HG03571 (cell line): ENCODE measurements at regions not wholly inside any gene's neighbourhood (a gene's known extent, or its start where the extent isn't known, plus 50 kb on each side); places are given as distances from the start of the nearest gene placed in this dataset.

ENCODE experiments used
- ATAC-seq: cut with Tn5 transposase; IDR thresholded peaks from one replicate; pipeline ENCODE4 v1.9.1; 2021; ENCODE audit not compliant: unreplicated experiment

DNA sequence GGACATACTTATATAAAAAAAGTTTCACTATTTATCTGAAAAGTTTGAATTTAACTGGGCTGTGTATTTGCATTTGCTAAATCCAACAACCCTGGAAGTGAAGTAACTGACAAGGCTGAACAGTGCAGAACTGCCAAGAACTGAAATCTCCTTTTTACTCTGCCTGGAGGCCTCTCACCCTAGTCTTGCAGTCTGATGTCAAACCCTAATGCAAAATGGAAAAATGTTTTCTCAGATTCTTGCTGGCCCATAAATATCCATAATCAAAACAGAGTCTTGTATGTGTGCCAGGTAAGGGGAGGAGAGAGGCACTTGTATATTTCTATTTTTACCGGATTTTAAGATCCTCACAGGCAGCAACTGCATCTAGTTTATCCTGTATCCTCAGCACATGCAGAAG, 432.7 kb upstream of the KLF4 start:
- no peak for ATAC-seq

DNA sequence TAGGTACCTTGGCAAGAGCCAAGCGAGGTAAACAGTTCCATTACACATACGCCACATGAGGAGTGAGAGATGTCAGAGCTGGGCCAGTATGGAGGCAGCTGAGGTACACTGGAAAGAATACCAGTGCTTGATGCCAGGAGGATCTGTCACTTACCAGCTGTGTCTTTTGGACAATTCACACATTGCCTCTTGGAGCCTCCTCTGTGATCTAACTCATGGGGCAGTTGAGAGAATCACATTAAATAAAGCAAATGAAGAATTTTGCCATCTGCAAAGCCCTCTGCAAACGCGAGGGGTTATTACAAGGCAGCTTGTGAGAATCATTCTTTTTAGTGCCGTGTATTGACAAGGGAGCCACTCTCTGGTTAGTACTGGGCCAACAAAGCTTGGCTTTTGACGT, 429.7 kb upstream of the KLF4 start:
- no peak for ATAC-seq

DNA sequence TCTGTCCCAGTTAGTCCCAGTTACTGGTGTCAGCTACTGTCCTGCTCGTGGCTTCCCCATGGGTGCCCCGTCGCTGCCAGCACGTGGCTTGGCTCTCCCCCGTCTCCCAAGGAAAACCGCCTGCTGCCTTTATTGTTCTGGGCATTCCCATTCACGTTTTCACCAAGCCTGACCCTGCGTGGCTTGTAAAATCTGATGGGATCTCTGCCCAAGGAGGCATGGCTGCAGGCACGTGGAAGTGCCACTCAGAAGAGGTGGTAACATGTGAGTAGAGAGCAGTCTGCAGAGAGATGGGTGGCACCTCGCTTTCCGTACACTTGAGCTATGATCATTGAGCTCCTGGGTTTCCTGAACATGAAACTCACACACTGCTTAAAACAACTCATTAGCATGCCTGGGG, 429.2 kb upstream of the KLF4 start:
- no peak for ATAC-seq

DNA sequence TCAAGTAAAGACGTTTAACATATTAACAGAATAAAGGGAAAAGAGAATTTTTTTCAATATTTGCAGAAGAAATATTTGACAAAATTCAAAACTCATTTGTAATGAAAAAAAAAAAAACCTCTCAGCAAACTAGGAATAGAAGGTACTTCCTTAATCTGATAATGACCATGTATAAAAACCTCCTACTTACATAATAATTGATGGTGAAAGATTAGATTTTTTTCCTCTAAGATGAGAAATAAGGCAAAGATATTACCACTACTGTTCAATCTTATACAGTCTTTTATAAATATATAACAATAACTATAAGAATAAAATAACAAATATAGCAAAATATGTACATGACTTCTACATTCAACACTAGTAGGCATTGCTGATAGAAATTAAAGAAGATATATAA, 424.6 kb upstream of the KLF4 start:
- no peak for ATAC-seq

DNA sequence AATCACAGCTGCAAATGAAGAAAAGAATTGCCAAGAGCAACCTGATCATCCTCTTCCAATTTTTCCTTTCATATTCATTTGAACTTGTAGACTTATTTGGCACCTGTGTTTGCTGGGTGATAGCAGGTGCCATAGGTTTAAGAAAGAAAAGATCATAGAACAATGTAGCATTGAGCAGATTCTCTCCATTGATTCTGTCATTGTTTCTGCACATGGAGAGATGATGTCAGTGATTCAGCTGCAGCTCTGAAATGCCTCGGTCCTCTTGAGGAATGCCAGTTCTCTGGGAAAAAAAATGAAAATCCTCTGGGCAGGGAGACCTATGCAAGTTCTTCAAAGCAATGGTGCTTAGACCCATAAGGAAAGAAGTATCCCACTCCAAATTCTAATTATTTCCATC, 418.1 kb upstream of the KLF4 start:
- ATAC-seq: no peak

DNA sequence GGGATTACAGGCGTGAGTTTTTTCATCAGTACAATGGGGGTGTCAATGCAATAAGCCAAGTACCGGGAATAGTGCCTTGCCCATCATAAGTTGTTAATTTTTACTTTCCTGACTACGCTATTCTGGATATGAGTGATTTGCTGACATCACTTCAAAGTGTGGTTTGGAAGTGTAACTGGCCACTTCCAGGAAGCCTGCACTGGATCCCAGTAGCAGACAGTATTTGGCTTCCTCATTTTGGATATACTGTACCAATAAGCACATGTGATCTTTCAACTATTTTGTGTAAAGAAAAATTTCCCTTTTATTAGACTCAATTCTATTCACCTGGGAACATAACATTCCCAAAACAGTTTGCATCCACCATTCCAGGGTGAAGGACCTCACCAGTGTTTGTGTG, 417.7 kb upstream of the KLF4 start:
- no peak for ATAC-seq

DNA sequence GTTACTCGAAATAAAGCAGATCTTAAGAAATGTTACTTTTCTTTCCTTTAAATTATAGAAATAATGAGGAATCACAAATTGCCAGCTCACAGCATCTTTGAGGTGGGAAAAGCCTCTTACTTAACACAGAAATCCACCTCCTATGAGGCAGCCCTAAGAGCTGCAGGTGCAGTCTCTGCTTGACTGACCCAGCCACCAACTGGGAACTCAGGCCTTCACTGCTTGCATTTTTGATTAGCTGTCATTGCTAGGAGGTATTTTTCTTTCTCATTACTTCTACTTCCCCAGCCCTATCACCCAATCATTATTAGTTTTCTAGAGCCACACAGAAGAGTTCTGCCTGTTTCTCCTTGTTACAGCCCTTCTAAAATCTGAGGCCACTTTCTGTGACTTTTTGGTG, 416.5 kb upstream of the KLF4 start:
- no peak for ATAC-seq

DNA sequence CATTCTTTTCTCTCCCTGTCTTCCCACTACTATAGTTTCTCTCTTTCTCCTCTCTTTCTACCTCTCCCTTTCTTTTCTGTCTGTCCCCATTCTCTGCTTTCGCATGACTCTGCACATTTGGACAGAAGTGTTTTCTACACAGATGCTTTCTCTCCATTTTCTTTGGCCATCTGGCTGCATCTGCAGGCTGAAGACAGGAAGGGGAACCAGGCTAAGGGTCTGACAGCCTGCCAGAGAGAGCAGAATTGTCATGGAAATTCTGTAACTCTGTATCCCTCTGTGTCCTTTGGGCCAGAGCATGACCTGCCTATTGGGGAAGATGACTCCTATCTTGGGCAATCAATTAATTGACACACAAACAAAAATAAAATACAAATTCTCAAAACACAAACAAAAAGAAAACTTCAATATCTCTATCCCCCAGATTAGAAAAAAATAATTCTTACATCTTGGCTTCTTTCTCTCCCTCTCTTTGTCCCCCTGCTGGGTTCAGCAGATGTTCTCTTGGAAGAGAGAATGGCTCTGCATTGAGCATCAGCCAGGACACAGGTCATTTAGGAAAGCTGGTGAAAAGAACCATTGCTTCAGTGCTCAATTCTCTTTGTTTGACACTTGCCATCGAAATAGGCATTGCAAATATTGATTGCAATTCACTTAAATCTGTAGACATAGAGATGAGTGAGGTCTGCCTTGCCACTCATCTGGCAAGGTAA, 415.9 kb upstream of the KLF4 start:
- ATAC-seq: no peak

DNA sequence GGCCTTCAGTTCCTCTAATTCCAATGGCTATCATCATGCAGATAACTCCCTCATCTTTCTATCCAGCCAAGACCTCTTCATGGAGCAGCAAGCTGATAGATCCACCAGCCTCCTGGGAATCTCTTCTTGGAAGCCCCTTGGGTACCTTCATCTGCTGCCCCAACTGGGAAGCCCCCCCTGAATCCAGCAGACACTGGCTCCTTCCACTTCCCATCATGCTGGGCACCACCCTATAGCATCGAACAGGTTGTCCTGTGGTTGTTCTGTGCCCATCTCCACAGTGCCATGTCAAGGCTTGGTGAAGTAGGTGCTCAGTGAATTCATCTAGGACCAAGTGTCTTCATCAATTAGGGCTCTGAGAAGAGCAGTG, 410.4 kb upstream of the KLF4 start:
- ATAC-seq: no peak

DNA sequence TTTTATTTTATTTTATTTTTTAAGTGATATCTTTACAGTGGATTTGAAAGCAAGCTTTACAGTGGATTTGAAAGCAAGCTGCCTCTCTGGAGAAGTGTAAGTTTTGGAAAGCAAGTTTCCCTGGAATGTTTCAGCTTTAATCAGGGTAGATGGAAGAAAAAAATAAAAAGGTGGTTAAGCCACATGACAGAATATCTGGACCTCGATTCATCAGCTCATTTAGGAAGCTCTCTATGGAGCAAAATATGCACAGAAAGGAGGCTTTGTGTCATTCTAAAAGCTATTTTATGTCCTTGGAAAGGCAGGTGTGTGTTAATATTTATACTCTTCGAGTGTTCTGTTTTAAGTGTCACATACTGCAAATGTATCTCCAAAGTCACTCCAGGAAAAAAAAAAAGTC, 409.2 kb upstream of the KLF4 start:
- no peak for ATAC-seq

DNA sequence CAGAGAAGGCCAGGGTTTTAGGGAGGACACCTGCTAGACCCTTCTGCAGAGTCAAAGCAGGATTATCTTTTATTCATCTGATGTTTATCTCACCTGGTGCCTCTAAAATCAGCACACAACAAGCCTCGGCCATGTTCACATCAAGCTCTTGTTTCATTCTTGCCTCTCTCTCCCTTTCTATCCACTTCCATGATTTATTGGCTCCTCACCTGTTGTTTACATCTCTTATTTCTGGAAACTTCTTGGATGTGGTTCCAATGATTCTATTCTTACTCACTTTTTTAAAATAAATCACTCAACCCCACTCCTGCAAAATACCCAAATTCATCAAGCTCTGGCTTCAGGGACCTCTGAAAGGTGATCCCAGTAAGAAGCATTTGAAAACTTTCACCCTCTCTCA, 407.0 kb upstream of the KLF4 start:
- ATAC-seq: no peak

DNA sequence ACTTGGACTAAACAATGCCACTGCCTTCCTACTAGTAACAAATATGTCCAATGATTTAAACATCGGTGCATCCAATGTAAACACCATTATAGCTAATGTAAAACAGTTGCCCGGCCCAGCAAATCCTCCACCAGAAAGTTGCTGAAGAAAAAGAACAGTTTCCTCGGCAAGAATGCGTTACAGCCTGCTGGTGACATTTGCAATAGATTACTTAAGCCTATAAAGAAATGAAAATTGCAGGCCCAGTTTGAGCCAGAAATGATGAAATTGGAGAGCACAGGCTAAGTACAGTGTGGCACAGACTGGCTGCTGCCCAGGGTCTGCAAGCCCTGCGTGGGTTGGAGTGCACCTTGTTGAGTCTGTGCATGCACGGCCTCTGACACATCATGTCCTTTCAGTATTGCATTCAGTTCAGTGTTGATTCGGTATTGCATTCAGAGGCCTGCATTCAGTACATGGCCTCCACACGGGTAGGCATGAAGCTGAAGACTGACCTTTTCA, 406.0 kb upstream of the KLF4 start:
- no peak for ATAC-seq

DNA sequence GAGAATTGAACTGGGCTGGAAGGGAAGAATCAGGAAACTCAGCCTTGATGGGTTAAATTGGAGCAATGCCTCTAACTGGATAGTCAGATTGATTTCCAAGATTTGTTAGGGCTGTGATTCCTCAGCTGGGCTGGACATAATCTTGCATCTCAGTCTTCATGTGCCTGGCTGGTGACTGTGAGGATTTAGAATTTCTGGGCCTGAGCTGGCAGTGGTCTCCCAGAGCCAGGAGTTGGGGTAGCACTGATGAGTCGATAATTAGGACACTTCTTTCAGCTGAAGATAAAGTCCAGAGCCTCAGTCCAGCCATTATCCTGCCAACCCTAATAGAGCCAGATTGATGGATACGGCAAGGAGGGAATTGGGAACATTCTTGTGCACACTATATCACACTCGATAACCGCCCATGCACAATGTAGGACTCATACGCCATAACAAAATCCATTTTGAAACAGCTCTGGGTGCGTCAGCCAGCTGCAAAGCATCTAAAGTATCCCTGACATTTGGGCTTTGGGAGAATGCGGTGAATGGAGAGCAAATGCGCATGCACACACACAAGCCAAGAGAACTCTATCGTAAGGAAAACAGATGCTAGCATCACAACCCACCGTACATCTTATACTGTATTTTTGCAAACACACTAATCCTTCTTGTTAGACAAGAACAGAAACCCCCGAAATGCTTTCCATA, 405.1 kb upstream of the KLF4 start:
- no peak for ATAC-seq

DNA sequence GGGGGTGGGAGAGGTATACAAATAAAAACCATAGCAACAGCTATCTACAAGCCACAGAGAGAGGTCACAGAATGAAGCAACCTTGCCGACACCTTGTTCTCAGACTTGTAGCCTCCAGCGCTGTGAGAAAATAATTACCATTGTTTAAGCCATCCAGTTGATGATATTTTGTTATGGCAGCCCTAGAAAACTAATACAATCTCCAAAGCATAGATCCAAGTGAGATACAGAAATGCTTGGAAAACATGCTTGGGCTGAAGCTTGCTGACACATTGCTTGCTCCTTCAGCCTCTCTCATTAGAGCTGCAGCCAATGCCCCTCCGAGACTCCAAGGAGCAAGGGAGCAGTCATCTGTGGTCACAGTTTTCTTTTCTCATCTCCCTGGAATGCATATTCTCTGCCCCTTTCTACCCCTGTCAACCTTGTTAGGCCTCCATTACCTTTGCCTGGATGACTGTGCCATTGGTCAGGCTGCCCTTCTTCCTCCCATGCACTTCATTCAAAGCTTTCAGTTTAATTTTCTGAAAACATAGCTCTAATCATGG, 401.4 kb upstream of the KLF4 start:
- no peak for ATAC-seq

DNA sequence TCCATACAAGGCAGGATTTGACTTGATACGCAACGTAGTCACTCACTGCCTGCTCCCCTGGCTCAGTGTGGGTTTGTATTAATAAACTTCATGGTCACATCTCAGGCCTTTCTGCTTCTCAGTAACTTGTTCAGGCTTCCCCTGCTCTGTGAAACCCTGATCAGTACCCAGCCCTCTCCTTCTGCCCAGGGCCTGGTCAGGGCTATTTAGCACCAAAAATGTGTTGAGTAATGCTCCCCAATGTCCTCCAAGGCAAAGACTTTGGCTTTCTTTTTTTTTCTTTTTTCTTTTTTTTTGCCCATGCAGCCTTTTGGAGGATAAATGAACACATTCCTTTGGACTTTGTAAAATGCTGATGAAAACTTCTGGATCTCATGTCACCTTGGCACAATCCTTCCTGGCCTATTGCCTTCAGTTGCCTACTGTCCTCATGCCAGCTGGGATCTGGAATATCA, 399.2 kb upstream of the KLF4 start:
- ATAC-seq: no peak

DNA sequence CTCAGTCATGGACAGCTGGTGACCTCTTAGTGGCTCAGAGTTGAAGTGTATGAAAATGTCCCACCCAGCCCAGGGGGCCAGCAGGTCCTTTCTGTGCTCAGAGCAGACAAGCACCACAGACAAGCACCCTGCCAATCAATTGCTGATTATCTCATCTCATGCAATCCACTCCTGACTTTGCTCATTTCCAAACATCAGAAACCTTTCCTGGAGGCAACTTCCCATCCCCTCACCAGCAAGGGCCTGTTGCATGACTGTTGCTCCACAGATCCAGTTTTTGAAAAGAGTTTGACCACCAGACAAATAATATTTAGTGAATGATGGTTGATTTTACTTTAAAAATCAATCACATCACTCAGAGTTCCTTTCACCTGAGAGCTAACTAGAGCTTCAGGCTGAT, 397.3 kb upstream of the KLF4 start:
- ATAC-seq: no peak

DNA sequence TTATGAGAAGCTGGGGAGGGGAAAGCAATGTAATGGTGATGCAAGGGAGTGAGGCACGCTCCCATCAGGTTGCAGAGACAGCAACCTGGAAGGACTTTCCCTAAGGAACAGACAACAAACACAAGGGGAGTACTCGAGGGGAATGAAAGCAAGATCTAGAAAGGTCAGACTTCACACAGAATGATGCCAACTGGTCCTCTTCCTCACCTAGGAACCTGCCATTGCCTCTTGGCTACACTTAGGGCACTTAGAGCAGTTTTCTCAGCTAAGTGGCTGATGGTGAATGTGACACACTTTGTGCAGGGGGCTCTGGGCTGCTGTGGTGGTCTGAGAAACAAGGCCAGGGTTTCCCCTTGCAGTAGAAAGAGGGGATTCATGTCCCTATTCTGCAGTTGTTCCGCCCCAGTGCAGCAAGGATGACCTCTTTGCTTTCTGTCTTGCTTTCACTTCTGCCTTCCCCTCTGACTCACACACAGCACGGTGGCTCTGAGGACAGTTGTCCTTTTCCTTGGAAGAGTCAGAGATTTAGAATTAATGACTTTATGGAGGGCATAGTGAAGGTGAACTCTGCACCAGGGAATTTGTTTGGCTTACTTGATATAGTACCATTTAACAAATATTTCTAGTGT, 394.0 kb upstream of the KLF4 start:
- ATAC-seq: no peak

DNA sequence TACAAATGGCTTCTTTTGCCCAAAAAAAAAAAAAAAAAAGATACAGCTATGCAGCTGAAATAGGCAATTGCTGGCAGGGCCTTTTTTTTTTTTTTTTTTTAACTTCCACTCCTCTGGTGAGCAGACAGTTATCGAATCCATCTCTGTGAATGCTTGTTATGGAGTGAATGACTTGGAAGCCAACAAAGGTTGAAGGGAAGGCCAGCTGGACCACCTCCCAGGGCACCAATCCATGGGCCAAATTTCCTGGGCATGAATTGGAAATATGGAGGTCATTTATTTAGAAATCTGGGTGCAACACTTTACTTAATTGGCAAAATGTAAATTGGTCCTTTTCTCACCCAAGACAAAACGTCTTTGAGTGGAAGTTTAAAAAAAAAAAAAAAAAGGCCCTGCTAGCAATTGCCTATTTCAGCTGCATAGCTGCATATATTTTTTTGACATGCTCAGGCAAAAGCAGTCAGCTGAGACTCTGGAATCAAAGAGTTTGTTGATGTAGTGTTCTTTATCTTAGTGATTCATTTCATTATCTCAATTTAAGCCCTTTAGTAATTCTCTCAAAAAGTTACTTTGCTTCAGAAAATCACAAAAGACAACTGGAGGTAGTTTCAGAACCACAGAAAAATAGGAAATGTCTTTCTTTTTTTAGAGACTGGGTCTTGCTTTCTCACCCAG, 392.2 kb upstream of the KLF4 start:
- ATAC-seq: no peak

DNA sequence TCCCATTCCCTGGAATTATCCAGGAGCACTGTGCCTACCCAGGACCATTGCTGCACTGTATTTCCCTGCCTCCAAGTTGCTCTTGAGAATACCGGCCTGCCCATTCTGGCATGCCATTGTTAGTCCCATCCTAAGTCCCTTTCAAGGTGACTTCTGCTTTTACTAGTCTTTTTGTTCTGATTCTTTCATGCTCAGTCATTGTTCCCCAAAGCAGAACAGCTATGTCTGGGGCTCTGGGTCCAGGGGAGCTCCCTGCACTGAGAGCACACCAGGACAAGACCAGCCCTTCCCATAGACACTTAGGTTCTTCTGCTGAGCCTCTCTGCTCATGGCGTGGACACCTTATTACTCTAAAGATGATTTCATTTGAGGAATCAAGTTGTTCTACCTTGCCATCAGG, 388.9 kb upstream of the KLF4 start:
- ATAC-seq: no peak

DNA sequence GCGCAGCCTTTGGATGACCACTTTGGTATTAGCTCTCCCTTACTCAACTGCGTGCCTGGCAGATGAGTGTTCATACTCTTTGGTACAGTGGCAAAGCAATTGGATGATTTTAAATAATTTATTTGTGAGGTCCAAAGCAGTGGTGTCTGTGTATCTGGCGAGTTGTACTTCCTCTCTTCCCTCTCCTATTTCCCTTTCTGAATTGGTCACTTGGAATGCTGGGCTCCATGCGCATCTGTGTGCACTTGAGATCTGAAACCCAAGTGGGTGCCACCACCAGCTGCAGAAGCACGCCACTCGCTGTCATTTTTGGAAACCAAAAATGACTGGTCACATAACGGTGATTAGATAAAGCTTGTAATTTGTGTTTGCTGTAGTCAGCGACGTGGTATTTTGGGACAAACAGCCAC, 386.0 kb upstream of the KLF4 start:
- ATAC-seq: no peak

DNA sequence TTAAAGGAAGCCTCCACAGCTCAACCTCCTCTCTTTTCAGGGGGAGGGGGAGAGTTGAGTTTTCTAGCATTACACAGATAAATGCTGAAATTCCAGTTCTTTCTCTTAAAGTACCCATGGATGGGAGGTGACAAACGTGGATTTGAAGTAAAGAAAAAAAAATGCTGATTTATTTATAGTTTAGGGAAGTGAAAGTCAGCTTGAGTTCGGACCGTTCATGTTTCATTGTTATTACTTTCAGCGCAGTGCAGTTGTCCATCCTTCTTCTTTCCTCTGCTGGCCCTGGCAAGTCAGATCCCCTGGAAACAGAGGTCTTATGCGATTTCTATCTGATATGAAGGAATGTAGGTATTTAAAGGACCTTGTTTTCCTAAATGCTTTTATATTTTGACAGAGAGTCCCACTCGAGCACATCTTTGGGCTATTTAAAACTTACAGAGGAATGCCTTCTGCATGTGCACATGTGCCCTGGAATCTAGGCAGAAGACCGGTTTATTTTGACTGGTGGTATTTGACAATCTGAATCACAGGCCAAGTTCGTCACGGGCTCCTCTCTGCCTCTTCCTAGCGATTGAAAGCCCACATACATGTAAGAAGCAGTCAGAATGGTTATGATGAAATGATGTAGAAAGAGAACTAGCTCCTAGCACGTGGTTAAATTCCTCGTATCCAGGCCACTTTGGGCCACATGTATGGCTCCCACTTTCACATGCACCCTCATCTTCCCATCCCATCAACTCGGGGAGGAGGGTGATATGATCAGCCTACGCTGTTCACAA, 385.2 kb upstream of the KLF4 start:
- peak; percentile 72 for ATAC-seq
